ENCODE measurements at regions not wholly inside any gene's neighbourhood (a gene's known extent, or its start where the extent isn't known, plus 50 kb on each side); places are given as distances from the start of the nearest gene placed in this dataset.
A peak's percentile ranks its signal among the peaks of the same experiment; 100 is the strongest.

DNA sequence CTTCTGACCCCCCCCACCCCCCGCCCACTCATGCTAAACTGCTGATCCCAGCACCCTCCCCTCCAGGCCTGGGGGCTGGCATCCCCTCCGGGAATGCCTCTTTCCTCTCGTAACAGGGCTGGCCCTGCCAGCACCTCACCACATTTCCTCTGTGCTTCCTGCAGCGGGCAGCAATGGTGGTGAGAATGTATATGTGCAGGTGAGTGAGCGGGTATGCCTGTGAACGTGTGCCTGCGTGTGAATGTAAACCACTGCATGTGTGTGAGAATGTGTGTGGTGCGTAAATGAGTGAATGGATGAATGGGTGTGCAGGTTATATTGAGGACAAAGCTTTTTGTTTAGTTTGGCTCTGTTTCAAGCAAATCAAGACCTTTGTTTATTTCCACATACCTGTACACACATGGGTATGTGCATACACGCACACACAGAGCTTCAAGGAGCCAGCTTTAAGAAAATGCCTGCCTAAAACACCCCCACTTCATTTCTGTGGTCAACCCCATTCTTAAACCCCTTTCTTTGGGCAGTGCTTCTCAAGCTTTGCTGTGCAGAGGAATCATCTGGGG lies 95.7 kb upstream of the SHB start:
- whole genome bisulfite sequencing: 66% methylated on average over 9 of the region's 9 CpGs
- no peak for DNase-seq (ENCODE audit: extremely low spot score)
- no peak overlapping the region for H3K27ac ChIP-seq (replicated peaks in 1 of 4)
- H3K9me3 ChIP-seq: peaks cover 0 to 2% (median 0%) of the 10 kb centered on the region in 4 donors
- intact Hi-C loops (cut with DNase I): loop anchor here (5.0 kb wide), 1 partner anchor 198 kb away; no protein-coding TSS in a partner anchor
- no peaks in the 10 kb centered on the region for H3K4me1 ChIP-seq
- no peak overlapping the region for H3K4me3 ChIP-seq
- H3K27me3 ChIP-seq: no peaks in the 10 kb centered on the region
- no peak for TF ChIP-seq POLR2AphosphoS5 (IDR thresholded peaks at IDR 0.05)
- TF ChIP-seq, protein P1, sequence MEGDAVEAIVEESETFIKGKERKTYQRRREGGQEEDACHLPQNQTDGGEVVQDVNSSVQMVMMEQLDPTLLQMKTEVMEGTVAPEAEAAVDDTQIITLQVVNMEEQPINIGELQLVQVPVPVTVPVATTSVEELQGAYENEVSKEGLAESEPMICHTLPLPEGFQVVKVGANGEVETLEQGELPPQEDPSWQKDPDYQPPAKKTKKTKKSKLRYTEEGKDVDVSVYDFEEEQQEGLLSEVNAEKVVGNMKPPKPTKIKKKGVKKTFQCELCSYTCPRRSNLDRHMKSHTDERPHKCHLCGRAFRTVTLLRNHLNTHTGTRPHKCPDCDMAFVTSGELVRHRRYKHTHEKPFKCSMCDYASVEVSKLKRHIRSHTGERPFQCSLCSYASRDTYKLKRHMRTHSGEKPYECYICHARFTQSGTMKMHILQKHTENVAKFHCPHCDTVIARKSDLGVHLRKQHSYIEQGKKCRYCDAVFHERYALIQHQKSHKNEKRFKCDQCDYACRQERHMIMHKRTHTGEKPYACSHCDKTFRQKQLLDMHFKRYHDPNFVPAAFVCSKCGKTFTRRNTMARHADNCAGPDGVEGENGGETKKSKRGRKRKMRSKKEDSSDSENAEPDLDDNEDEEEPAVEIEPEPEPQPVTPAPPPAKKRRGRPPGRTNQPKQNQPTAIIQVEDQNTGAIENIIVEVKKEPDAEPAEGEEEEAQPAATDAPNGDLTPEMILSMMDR (IDR thresholded peaks at IDR 0.05): no peak
- no peaks in the 10 kb centered on the region for H3K36me3 ChIP-seq

DNA sequence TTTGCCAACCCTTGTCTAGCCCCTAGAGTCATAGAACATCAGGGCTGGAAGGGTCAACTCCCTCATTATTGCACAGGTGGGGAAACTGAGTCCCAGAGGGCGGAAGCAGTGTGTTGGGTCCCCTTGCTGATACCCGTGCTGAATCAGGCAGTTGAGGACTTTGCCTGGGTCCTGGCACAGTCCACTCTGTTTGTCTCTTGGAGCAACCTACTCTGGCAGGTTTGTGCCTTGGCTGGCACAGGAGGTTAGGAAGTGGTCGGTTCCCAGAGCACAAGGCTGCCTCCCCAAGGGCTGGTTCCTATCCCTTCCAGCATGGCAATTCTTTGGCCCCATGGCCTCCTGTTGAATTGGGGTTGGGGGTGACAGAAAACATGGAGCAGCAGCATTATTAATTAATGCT lies 94.5 kb upstream of the SHB start:
- no peak for TF ChIP-seq POLR2AphosphoS5 (IDR thresholded peaks at IDR 0.05)
- TF ChIP-seq EP300 (IDR thresholded peaks at IDR 0.05): no peak
- TF ChIP-seq, protein P1 (IDR thresholded peaks at IDR 0.05): no peak
- no peak for TF ChIP-seq POLR2A (IDR thresholded peaks at IDR 0.05; ENCODE audit: low read depth)
- Histone ChIP-seq H3K27me3 (no peaks in the 10 kb centered on the region), H3K27ac (replicated peaks in 1 of 4) (no peak overlapping the region), H3K36me3 (no peaks in the 10 kb centered on the region), H3K4me3 (no peak overlapping the region), H3K9me3 (no peaks in the 10 kb centered on the region), H3K4me1 (no peaks in the 10 kb centered on the region)
- intact Hi-C loops (cut with DNase I): loop anchor here (5.0 kb wide), 1 partner anchor 199 kb away; no protein-coding TSS in a partner anchor
- DNase-seq (ENCODE audit: extremely low spot score): no peak
- 97% methylated on average over 3 of the region's 3 CpGs for WGBS

- TF ChIP-seq EP300 (IDR thresholded peaks at IDR 0.05) (no peak), POLR2AphosphoS5 (IDR thresholded peaks at IDR 0.05) (no peak), POLR2A (IDR thresholded peaks at IDR 0.05; ENCODE audit: low read depth) (no peak)
- TF ChIP-seq, protein P1 (IDR thresholded peaks at IDR 0.05): no peak
- DNase-seq (ENCODE audit: extremely low spot score): no peak
- Histone ChIP-seq H3K36me3 (no peaks in the 10 kb centered on the region), H3K27ac (replicated peaks in 1 of 4) (no peak overlapping the region), H3K4me1 (no peaks in the 10 kb centered on the region), H3K9me3 (no peaks in the 10 kb centered on the region), H3K4me3 (no peak overlapping the region), H3K27me3 (no peaks in the 10 kb centered on the region)
- WGBS: 80% methylated on average over 11 of the region's 11 CpGs
- intact Hi-C loops (cut with DNase I): loop anchor here (5.0 kb wide), 1 partner anchor 200 kb away; no protein-coding TSS in a partner anchor
Observed at GRCh38 chr9:38162332-38163211, 93.5 kb upstream of the SHB start.

DNA sequence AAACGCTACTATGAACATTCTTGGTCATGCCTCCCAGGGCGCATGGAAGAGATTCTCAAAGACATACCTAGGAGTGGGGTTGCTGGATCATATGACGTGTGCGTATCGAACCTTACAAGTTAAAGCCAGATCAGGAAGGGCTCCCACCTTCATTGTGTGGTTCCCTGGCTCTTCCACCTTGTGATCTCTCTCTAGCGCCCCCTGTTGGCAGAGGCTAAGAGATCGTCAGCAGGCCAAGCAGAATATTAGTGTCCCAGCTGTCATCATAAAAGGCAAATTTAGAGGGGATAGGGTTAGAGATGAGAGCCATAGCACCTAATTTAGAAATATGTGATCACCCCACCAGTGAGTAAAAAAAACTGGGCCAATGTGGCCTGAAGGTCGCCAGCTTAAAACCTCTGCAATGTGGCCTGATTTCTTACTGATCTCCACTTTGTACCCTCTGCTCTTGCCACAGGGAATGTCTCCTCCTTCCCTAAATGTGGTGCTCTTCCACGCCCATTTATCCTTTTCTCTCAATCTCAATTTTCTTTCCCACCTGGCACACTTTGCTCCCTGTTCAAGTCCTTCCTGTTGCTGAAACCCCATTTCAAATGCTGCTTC lies 91.7 kb upstream of the SHB start:
- TF ChIP-seq POLR2AphosphoS5 (IDR thresholded peaks at IDR 0.05): no peak
- TF ChIP-seq, protein P1 (IDR thresholded peaks at IDR 0.05): peak; percentile 66 to 81 (median 74)
- Histone ChIP-seq H3K9me3 (no peaks in the 10 kb centered on the region), H3K27ac (replicated peaks in 1 of 4) (no peak overlapping the region), H3K36me3 (no peaks in the 10 kb centered on the region), H3K4me3 (no peak overlapping the region), H3K27me3 (no peaks in the 10 kb centered on the region), H3K4me1 (no peaks in the 10 kb centered on the region)
- no peak for DNase-seq (ENCODE audit: extremely low spot score)
- intact Hi-C loops (cut with DNase I): loop anchor here (2.0 to 5.0 kb wide), 2 partner anchors 202 to 248 kb away; no protein-coding TSS in a partner anchor
- 49% methylated on average over 9 of the region's 9 CpGs for WGBS
